Stomach (tissue), 8 donors: ENCODE measurements at regions not wholly inside any gene's neighbourhood (a gene's known extent, or its start where the extent isn't known, plus 50 kb on each side); places are given as distances from the start of the nearest gene placed in this dataset.

ENCODE experiments used
- DNase-seq, 2 donors: peaks; one replicate each; pipeline versions ENCODE4 v3.0.0 to v3.0.0-alpha.2; 2013 to 2019
- H3K27ac ChIP-seq, 5 donors: fragments of 200-600 bp in 4 of 5; sonication (generic) in 4 of 5; one replicate each; pipeline ENCODE4 v1.5.1; 2013 to 2019; ENCODE audit warnings: mild to moderate bottlenecking in 1 of 5, moderate library complexity in 1 of 5
- H3K27me3 ChIP-seq, 3 donors: fragments of 200-600 bp; sonication (generic); one replicate each; pipeline ENCODE4 v1.5.1; 2017 to 2019; ENCODE audit warnings: mixed run types in 1 of 3
- H3K36me3 ChIP-seq, 4 donors: fragments of 200-600 bp; sonication (generic); 1 replicate in 3 of 4; 2 replicates in 1 of 4; pipeline ENCODE4 v1.5.1; 2016 to 2019
- H3K4me1 ChIP-seq, 4 donors: fragments of 200-600 bp; sonication (generic); one replicate each; pipeline ENCODE4 v1.5.1; 2016 to 2019
- H3K4me3 ChIP-seq, 4 donors: fragments of 200-600 bp; sonication (generic) in 3 of 4; one replicate each; pipeline ENCODE4 v1.5.1; 2016 to 2019; ENCODE audit warnings: mild to moderate bottlenecking in 1 of 4
- H3K9me3 ChIP-seq, 4 donors: fragments of 200-600 bp; sonication (generic); one replicate each; pipeline ENCODE4 v1.5.1; 2016 to 2019
- CTCF ChIP-seq, 7 experiments: fragments of 450-650 bp in 4 of 7; fragments of 200-600 bp in 3 of 7; sonication (generic) in 3 of 7; IDR thresholded peaks; one replicate each; pipeline ENCODE4 v1.5.1; 2016 to 2019; ENCODE audit warnings: antibody characterized with exemption in 7 of 7, control low read depth in 2 of 7, mild to moderate bottlenecking in 1 of 7
- EP300 ChIP-seq: sonication (generic); formaldehyde crosslinking; IDR thresholded peaks from one replicate; pipeline ENCODE4 v1.6.1; 2017; ENCODE audit warnings: antibody characterized with exemption
- POLR2A ChIP-seq, 4 donors: fragments of 450-650 bp; IDR thresholded peaks; one replicate each; pipeline ENCODE4 v1.6.1; 2016; ENCODE audit warnings: antibody characterized with exemption in 4 of 4, control low read depth in 2 of 4, mild to moderate bottlenecking in 1 of 4, moderate library complexity in 1 of 4
- POLR2AphosphoS5 ChIP-seq, 3 donors: sonication (generic); formaldehyde crosslinking; IDR thresholded peaks; one replicate each; pipeline ENCODE4 v1.6.1; 2016; ENCODE audit warnings: antibody characterized with exemption in 3 of 3
- WGBS, 5 donors: extraction: QIAGEN DNeasy Blood & Tissue Kit in 3 of 5; methylation state at CpG; one replicate each; pipeline versions ENCODE4 v1.1.5 to v1.1.7; 2013 to 2018; 5-methylcytosine and 5-hydroxymethylcytosine counted together
- intact Hi-C: fragments of 100-400 bp; cut with DNase I; formaldehyde crosslinking; loops from one replicate; pipeline ENCODE4 v1.15.1; 2023; ENCODE audit warnings: low total_unique reads
- donor health status: healthy with polysubstance abuse.
- donor health status: Bipolar disorder and iron deficiency.
- donor health status: healthy.

DNA sequence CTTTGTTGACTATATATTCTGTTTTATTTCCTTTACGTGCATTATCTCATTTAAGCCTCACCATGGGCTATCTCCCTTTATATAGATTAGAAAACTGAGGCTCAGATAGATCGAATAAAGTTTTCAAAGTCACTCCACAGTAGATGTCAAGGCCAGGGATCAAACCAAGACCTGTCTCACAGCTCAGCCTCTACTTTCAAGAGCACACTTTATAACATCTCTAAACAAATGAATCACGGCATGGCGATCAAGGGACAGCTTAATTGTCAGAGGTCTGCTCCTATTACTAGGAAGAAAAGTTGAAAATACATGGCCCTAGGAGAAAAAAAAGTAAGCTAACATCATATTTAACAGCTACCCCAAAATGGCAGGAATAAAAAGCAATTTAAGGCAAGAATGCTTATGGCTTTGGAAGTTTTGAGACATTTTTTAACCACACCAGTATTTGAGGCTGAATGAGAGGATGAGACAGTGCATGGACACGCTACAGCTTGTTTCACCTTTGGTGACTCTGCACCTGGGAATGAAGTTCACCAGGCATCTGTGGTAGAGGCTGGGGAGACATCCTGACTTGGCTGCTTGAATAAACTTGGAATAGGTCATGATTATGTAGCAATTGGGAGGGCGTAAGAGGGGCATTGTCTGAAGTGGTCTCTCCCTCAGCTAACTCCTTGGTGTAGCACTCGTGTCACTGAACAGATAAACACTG lies 486.8 kb upstream of the WWC1 start:
- Histone ChIP-seq H3K27me3 (no peaks in the 10 kb centered on the region), H3K4me1 (no peaks in the 10 kb centered on the region), H3K36me3 (no peaks in the 10 kb centered on the region), H3K4me3 (no peak overlapping the region), H3K27ac (no peak overlapping the region), H3K9me3 (no peaks in the 10 kb centered on the region)
- 73 to 82% (median 77%) methylated on average over 7 of the region's 7 CpGs for WGBS, 5 donors
- no peak for TF ChIP-seq EP300
- TF ChIP-seq POLR2A (IDR thresholded peaks at IDR 0.05): no peak
- TF ChIP-seq POLR2AphosphoS5 (IDR thresholded peaks at IDR 0.05): no peak
- no peak for TF ChIP-seq CTCF (IDR thresholded peaks at IDR 0.05)
- intact Hi-C loops: no loop called here
- no peak for DNase-seq

DNA sequence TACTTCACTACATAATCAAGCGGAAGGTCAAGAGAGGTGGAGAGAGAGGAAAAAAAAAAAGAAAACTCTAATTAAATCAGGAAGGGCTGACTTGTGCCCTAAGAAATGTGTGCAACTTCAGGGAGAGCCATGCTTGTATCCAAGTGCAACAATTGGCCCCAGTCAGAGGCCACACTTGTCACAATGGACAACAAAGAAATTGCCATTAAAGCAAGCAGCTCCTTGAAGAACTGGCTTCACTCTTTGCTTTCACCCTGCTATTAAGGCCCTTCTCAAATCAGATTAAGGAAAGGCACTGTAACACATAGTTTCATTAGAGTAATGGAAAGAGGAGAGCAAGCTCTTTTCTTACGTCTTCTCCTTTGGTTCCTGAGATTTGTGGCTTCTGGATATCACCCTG lies 480.9 kb upstream of the WWC1 start:
- DNase-seq: no peak
- Histone ChIP-seq H3K27me3 (no peaks in the 10 kb centered on the region), H3K9me3 (no peaks in the 10 kb centered on the region), H3K4me3 (no peak overlapping the region), H3K36me3 (no peaks in the 10 kb centered on the region), H3K4me1 (no peaks in the 10 kb centered on the region), H3K27ac (no peak overlapping the region)
- no peak for TF ChIP-seq POLR2A (IDR thresholded peaks at IDR 0.05)
- no peak for TF ChIP-seq POLR2AphosphoS5 (IDR thresholded peaks at IDR 0.05)
- TF ChIP-seq EP300: no peak
- TF ChIP-seq CTCF (IDR thresholded peaks at IDR 0.05): no peak
- 83 to 92% (median 88%) methylated on average over 2 of the region's 2 CpGs for WGBS, 5 donors
- intact Hi-C loops: no loop called here

DNA sequence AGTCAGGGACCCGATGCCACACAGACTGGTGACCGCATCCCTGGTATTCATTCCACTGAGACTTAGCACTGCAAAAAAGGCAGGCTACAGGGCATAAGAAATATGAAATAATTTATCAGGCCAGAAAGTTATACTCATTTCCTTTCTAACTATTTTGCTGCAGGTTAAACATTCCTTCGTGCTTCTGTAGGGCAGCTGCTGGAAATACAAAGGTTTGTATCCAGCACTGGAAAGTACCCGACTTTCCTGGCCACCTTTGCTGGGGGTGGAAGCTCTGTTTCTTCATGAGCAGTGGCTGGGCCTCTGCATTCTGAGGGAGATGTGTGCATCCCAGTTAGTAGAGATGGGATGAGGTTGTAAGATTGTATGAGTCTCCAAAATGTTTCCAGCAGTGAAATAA lies 478.6 kb upstream of the WWC1 start:
- Histone ChIP-seq H3K4me1 (no peaks in the 10 kb centered on the region), H3K4me3 (no peak overlapping the region), H3K27me3 (no peaks in the 10 kb centered on the region), H3K36me3 (no peaks in the 10 kb centered on the region), H3K27ac (no peak overlapping the region), H3K9me3 (no peaks in the 10 kb centered on the region)
- TF ChIP-seq POLR2A (IDR thresholded peaks at IDR 0.05) (no peak), CTCF (IDR thresholded peaks at IDR 0.05) (no peak), EP300 (no peak), POLR2AphosphoS5 (IDR thresholded peaks at IDR 0.05) (no peak)
- 71 to 83% (median 77%) methylated on average over 4 of the region's 4 CpGs for WGBS, 5 donors
- intact Hi-C loops: no loop called here
- no peak for DNase-seq

DNA sequence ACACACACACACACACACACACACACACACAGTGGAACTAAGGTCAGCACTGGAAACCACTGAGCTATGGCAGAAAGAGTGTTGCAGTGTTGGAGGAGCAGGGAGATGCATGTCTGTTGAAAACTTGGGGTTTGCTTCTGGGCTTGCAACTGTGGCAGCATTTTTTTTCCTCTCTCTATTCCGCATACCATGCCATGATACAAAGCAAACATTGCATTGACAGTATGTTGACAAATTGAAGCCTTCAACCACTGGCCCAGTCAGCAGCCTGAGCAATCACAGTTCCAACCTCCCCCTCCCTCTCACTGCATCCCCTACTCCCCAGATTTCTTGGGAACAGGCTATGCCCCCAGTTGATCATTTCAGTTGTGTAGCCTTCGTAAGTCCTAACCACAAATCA lies 478.1 kb upstream of the WWC1 start:
- Histone ChIP-seq H3K36me3 (no peaks in the 10 kb centered on the region), H3K4me3 (no peak overlapping the region), H3K9me3 (no peaks in the 10 kb centered on the region), H3K27me3 (no peaks in the 10 kb centered on the region), H3K4me1 (no peaks in the 10 kb centered on the region), H3K27ac (no peak overlapping the region)
- TF ChIP-seq CTCF (IDR thresholded peaks at IDR 0.05) (no peak), EP300 (no peak), POLR2A (IDR thresholded peaks at IDR 0.05) (no peak), POLR2AphosphoS5 (IDR thresholded peaks at IDR 0.05) (no peak)
- DNase-seq: peak in 1 of 2 donors; percentile 15
- WGBS, 5 donors: 39 to 68% (median 54%) methylated on average over 2 of the region's 2 CpGs
- intact Hi-C loops: no loop called here
